HL-60 (cell line): ENCODE measurements at regions not wholly inside any gene's neighbourhood (a gene's known extent, or its start where the extent isn't known, plus 50 kb on each side); places are given as distances from the start of the nearest gene placed in this dataset.

Experiments
- GABPA ChIP-seq: IDR thresholded peaks from 2 replicates; pipeline ENCODE4 v1.6.1; 2012; ENCODE audit warnings: low read depth
- POLR2AphosphoS5 ChIP-seq: IDR thresholded peaks from 2 replicates; pipeline ENCODE4 v1.6.1; 2012; ENCODE audit warnings: low read depth
- SPI1 ChIP-seq: IDR thresholded peaks from 2 replicates; pipeline ENCODE4 v1.6.1; 2012; ENCODE audit warnings: low read depth, mild to moderate bottlenecking, borderline replicate concordance
- TF ChIP-seq, protein P1 (sequence below): IDR thresholded peaks from one replicate; pipeline ENCODE4 v1.5.1; 2011; ENCODE audit warnings: low read length, control low read depth, inconsistent platforms; ENCODE audit not compliant: insufficient read depth

DNA sequence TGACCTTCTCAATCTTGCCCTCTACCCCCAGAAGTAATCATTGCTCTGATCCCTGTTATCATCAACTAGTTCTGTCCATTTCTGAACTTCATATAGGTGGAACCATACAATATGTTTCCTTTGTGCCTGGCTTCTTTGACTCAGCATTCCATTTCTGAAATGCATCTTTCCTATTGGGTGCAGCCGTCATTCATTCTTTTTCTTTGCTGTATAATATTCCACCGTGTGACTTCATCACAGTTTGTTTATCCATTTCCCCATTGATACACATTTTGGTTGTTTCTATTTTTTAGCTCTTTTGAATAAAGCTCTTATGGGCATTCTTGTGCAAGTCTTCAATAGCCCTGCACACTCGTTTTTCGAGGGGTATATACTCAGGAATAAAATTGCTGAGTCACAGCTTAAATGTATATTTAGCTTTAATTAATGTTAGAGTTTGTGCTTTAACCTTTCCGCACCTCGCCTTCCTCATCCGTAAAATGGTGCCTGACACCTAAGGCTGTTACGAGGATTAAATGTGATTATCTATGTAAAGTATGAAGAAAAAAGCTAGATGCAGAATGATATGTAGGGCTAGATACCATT is 491.6 kb downstream of the MIAT start:
- TF ChIP-seq, protein P1, sequence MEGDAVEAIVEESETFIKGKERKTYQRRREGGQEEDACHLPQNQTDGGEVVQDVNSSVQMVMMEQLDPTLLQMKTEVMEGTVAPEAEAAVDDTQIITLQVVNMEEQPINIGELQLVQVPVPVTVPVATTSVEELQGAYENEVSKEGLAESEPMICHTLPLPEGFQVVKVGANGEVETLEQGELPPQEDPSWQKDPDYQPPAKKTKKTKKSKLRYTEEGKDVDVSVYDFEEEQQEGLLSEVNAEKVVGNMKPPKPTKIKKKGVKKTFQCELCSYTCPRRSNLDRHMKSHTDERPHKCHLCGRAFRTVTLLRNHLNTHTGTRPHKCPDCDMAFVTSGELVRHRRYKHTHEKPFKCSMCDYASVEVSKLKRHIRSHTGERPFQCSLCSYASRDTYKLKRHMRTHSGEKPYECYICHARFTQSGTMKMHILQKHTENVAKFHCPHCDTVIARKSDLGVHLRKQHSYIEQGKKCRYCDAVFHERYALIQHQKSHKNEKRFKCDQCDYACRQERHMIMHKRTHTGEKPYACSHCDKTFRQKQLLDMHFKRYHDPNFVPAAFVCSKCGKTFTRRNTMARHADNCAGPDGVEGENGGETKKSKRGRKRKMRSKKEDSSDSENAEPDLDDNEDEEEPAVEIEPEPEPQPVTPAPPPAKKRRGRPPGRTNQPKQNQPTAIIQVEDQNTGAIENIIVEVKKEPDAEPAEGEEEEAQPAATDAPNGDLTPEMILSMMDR: no peak
- TF ChIP-seq POLR2AphosphoS5: no peak
- TF ChIP-seq GABPA: no peak
- TF ChIP-seq SPI1: no peak
